ENCODE measurements at regions not wholly inside any gene's neighbourhood (a gene's known extent, or its start where the extent isn't known, plus 50 kb on each side); places are given as distances from the start of the nearest gene placed in this dataset.
A peak's percentile ranks its signal among the peaks of the same experiment; 100 is the strongest.
"Not testable (repeated sequence)": the region's sequence is repeated elsewhere in the genome, so short reads cannot be mapped to it uniquely, and the experiment has no call there.

DNA sequence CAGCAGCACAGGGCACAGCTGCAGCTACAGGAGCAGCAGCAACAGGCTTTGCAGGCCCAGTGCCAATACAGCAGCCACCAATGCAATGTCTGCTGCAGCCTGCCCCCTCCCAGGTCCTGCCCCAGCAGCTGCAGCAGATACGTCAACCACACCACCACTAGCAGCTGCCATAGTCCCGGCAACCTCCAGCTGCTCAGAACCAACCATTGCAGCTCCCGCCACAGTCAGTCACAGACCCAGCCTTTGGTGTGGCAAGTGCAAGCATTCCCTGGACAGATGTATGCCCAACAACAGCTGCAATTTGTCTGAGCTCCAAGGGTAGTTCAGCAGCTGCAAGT lies 53.3 kb upstream of the TUBA3E start:
- CTCF ChIA-PET, result no interaction called here
- POLR2A ChIA-PET, result interaction anchor here (0.6 to 0.7 kb wide), 2 partner anchors 9 to 58 kb away, joined by 3 read pairs; no protein-coding TSS in a partner anchor
- BruUV-seq (replicated peaks), result no TSS peak
- in situ Hi-C loops (cut with HindIII; ENCODE audit: low pct_unique_long_range_greater_than_20kb, low sequenced_read_pairs) (no loop called here), intact Hi-C loops (cut with micrococcal nuclease; ENCODE audit: unreplicated experiment) (no loop called here)
- TF ChIP-seq SIN3A (IDR thresholded peaks at IDR 0.05; ENCODE audit: borderline replicate concordance, insufficient read depth, low read depth, low read length) (no peak), POLR2AphosphoS5 (IDR thresholded peaks at IDR 0.05; ENCODE audit: low read depth, low read length) (no peak), TCF7L2 (IDR thresholded peaks at IDR 0.05; ENCODE audit: low read depth, low read length) (no peak)
- TF ChIP-seq, protein P1, sequence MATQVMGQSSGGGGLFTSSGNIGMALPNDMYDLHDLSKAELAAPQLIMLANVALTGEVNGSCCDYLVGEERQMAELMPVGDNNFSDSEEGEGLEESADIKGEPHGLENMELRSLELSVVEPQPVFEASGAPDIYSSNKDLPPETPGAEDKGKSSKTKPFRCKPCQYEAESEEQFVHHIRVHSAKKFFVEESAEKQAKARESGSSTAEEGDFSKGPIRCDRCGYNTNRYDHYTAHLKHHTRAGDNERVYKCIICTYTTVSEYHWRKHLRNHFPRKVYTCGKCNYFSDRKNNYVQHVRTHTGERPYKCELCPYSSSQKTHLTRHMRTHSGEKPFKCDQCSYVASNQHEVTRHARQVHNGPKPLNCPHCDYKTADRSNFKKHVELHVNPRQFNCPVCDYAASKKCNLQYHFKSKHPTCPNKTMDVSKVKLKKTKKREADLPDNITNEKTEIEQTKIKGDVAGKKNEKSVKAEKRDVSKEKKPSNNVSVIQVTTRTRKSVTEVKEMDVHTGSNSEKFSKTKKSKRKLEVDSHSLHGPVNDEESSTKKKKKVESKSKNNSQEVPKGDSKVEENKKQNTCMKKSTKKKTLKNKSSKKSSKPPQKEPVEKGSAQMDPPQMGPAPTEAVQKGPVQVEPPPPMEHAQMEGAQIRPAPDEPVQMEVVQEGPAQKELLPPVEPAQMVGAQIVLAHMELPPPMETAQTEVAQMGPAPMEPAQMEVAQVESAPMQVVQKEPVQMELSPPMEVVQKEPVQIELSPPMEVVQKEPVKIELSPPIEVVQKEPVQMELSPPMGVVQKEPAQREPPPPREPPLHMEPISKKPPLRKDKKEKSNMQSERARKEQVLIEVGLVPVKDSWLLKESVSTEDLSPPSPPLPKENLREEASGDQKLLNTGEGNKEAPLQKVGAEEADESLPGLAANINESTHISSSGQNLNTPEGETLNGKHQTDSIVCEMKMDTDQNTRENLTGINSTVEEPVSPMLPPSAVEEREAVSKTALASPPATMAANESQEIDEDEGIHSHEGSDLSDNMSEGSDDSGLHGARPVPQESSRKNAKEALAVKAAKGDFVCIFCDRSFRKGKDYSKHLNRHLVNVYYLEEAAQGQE (IDR thresholded peaks at IDR 0.05; ENCODE audit: insufficient read depth in 1 of 2, low read depth in 2 of 2, low read length in 1 of 2), result no peak
- TF ChIP-seq, protein P2, sequence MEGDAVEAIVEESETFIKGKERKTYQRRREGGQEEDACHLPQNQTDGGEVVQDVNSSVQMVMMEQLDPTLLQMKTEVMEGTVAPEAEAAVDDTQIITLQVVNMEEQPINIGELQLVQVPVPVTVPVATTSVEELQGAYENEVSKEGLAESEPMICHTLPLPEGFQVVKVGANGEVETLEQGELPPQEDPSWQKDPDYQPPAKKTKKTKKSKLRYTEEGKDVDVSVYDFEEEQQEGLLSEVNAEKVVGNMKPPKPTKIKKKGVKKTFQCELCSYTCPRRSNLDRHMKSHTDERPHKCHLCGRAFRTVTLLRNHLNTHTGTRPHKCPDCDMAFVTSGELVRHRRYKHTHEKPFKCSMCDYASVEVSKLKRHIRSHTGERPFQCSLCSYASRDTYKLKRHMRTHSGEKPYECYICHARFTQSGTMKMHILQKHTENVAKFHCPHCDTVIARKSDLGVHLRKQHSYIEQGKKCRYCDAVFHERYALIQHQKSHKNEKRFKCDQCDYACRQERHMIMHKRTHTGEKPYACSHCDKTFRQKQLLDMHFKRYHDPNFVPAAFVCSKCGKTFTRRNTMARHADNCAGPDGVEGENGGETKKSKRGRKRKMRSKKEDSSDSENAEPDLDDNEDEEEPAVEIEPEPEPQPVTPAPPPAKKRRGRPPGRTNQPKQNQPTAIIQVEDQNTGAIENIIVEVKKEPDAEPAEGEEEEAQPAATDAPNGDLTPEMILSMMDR (IDR thresholded peaks at IDR 0.05), result no peak
- Histone ChIP-seq H3K27me3 (ENCODE audit: control insufficient read depth, insufficient read depth, low read length) (no peaks in the 10 kb centered on the region), H3K4me1 (ENCODE audit: control insufficient read depth, insufficient read depth, low read length) (no peaks in the 10 kb centered on the region), H3K36me3 (ENCODE audit: control insufficient read depth, insufficient read depth, low read length) (no peaks in the 10 kb centered on the region), H3K27ac (ENCODE audit: low read length) (no peak overlapping the region), H3K4me3 (ENCODE audit: low read depth in 2 of 2, low read length in 2 of 2) (peak overlapping the region; percentile 38 to 61; a peak in 3 of 4 replicates), H3K9me3 (ENCODE audit: control insufficient read depth, insufficient read depth, low read depth, low read length) (no peaks in the 10 kb centered on the region)
- DNase-seq (ENCODE audit: low read depth, low spot score) (no peak), ATAC-seq (peak; percentile 45)

DNA sequence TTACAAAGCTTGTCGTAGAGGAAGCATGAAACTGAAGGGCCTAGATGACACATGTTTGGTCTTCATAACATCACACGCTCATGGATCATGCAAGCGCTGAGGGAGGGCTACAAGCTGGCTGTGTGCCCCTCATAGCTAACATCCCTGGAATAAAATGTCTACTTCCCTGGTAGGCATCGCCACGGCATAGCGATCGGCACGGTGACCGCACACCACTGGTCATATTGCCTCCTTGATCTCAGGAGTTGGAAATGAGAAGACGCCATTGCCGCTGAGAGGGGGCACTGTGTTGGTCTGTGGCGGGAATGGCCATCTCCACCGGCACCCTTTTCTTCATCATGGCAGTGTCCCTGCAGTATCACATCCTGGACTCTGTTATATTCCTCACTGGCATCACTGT lies 50.1 kb upstream of the TUBA3E start:
- BruUV-seq (replicated peaks); H3K4me1 ChIP-seq (ENCODE audit: control insufficient read depth, insufficient read depth, low read length); CTCF ChIA-PET; H3K4me3 ChIP-seq (ENCODE audit: low read depth in 2 of 2, low read length in 2 of 2); POLR2A ChIA-PET; DNase-seq (ENCODE audit: low read depth, low spot score); intact Hi-C loops (cut with micrococcal nuclease; ENCODE audit: unreplicated experiment); H3K9me3 ChIP-seq (ENCODE audit: control insufficient read depth, insufficient read depth, low read depth, low read length); H3K27ac ChIP-seq (ENCODE audit: low read length); in situ Hi-C loops (cut with HindIII; ENCODE audit: low pct_unique_long_range_greater_than_20kb, low sequenced_read_pairs); H3K27me3 ChIP-seq (ENCODE audit: control insufficient read depth, insufficient read depth, low read length); ATAC-seq; H3K36me3 ChIP-seq (ENCODE audit: control insufficient read depth, insufficient read depth, low read length): not testable (repeated sequence)

Data from Panc1 (cell line).